Endothelial cell of umbilical vein (primary cell): ENCODE measurements at regions not wholly inside any gene's neighbourhood (a gene's known extent, or its start where the extent isn't known, plus 50 kb on each side); places are given as distances from the start of the nearest gene placed in this dataset.

ENCODE experiments used
- BruUV-seq: library from RNA; stranded (reverse); fragments of 400-500 nt; replicated peaks from 2 replicates; lab custom pipeline; 2021; lab: Mats Ljungman, UMichigan
- CTCF ChIA-PET: fragments of 300-600, 350-600 bp; sonication (Branson Sonifier 250); formaldehyde crosslinking; loops from one replicate; lab custom pipeline; 2021; ENCODE audit warnings: antibody characterized with exemption, inconsistent platforms; lab: Charles Lee
- POLR2A ChIA-PET: fragments of 300-600, 350-600 bp; sonication (Branson Sonifier 250); formaldehyde crosslinking; loops from one replicate; lab custom pipeline; 2021; ENCODE audit warnings: antibody characterized with exemption, inconsistent platforms; lab: Charles Lee
- DNase-seq: peaks from one replicate; pipeline ENCODE4 v3.0.0-alpha.2; 2011; ENCODE audit warnings: low read depth, low spot score
- FAIRE-seq: peaks from 2 replicates; lab custom pipeline; 2011; peaks lifted over from hg19 to GRCh38; lab: Jason Lieb, UNC
- H2AFZ ChIP-seq: 2 replicates; pipeline ENCODE4 v1.6.0; 2012; ENCODE audit warnings: low read depth, low read length, control low read depth, inconsistent platforms
- H3K27ac ChIP-seq: 2 replicates; pipeline ENCODE4 v1.5.1; 2011; ENCODE audit warnings: low read depth, mild to moderate bottlenecking, control low read depth, low read length, moderate library complexity; ENCODE audit not compliant: insufficient read depth
- H3K27me3 ChIP-seq, 2 experiments: 2 replicates each; pipeline versions ENCODE4 v1.6.0 to v1.6.1; 2011; ENCODE audit warnings: low read length in 2 of 2, mixed read lengths in 1 of 2; ENCODE audit not compliant: control insufficient read depth in 2 of 2, insufficient read depth in 2 of 2
- H3K36me3 ChIP-seq, 2 experiments: 2 replicates in 1 of 2; 3 replicates in 1 of 2; pipeline ENCODE4 v1.5.1; 2011; ENCODE audit warnings: low read length in 2 of 2, mild to moderate bottlenecking in 1 of 2, moderate library complexity in 1 of 2; ENCODE audit not compliant: control insufficient read depth in 2 of 2, insufficient read depth in 2 of 2; ENCODE audit errors: extremely low read depth in 1 of 2
- H3K4me1 ChIP-seq: 3 replicates; pipeline ENCODE4 v1.5.1; 2011; ENCODE audit warnings: mild to moderate bottlenecking, low read length; ENCODE audit not compliant: control insufficient read depth, insufficient read depth; ENCODE audit errors: extremely low read depth
- H3K4me2 ChIP-seq: 2 replicates; pipeline ENCODE4 v1.6.1; 2011; ENCODE audit warnings: low read length, control low read depth, mixed read lengths; ENCODE audit not compliant: insufficient read depth
- H3K4me3 ChIP-seq, 3 experiments: fragments of 200-600 bp in 1 of 3; sonication (generic), shearing (Covaris generic) in 1 of 3; replicated peaks in 1 of 3; 2 replicates each; pipeline ENCODE4 v1.5.1; 2011 to 2016; ENCODE audit warnings: control low read depth in 3 of 3, low read length in 3 of 3, mild to moderate bottlenecking in 2 of 3, inconsistent platforms in 1 of 3, low read depth in 1 of 3, moderate library complexity in 1 of 3; ENCODE audit not compliant: insufficient read depth in 1 of 3
- H3K79me2 ChIP-seq: 2 replicates; pipeline ENCODE4 v1.6.0; 2012; ENCODE audit warnings: low read length, inconsistent platforms; ENCODE audit not compliant: control insufficient read depth, insufficient read depth
- H3K9ac ChIP-seq: replicated peaks from 2 replicates; pipeline ENCODE3; 2011; ENCODE audit warnings: low read length, control low read depth; ENCODE audit not compliant: insufficient read depth; ENCODE audit errors: extremely low read depth
- H3K9me1 ChIP-seq: replicated peaks from 3 replicates; pipeline ENCODE4 v1.6.0; 2011; ENCODE audit warnings: mild to moderate bottlenecking, low read length; ENCODE audit not compliant: control insufficient read depth, insufficient read depth; ENCODE audit errors: extremely low read depth
- H3K9me3 ChIP-seq: replicated peaks from 2 replicates; pipeline ENCODE4 v1.5.1; 2012; ENCODE audit warnings: low read length, inconsistent platforms; ENCODE audit not compliant: control insufficient read depth, insufficient read depth
- H4K20me1 ChIP-seq: replicated peaks from 2 replicates; pipeline ENCODE3; 2011; ENCODE audit warnings: mild to moderate bottlenecking, low read length; ENCODE audit not compliant: control insufficient read depth, insufficient read depth; ENCODE audit errors: extremely low read depth
- CTCF ChIP-seq, 2 donors: IDR thresholded peaks; 1 replicate in 1 of 2; 2 replicates in 1 of 2; pipeline ENCODE4 v1.5.1; 2011; ENCODE audit warnings: low read length in 2 of 2, mild to moderate bottlenecking in 2 of 2, moderate library complexity in 2 of 2, control low read depth in 1 of 2, inconsistent platforms in 1 of 2, low read depth in 1 of 2; ENCODE audit not compliant: insufficient read depth in 1 of 2; ENCODE audit errors: extremely low read depth in 1 of 2
- FOS ChIP-seq: IDR thresholded peaks from 2 replicates; pipeline ENCODE4 v1.6.1; 2011; ENCODE audit warnings: mild to moderate bottlenecking, low read length, moderate library complexity, borderline replicate concordance; ENCODE audit not compliant: insufficient read depth
- GATA2 ChIP-seq: IDR thresholded peaks from 2 replicates; pipeline ENCODE4 v1.7.0; 2011; ENCODE audit warnings: low read depth, mild to moderate bottlenecking, moderate library complexity, mixed read lengths, low read length; ENCODE audit not compliant: insufficient read length, insufficient read depth
- MYC ChIP-seq: IDR thresholded peaks from one replicate; pipeline ENCODE4 v1.6.1; 2011; ENCODE audit warnings: mild to moderate bottlenecking, low read depth, low read length
- POLR2AphosphoS5 ChIP-seq: IDR thresholded peaks from 2 replicates; pipeline ENCODE4 v1.6.1; 2012; ENCODE audit warnings: low read depth, mild to moderate bottlenecking, control low read depth, low read length, moderate library complexity; ENCODE audit not compliant: insufficient read depth
- dilution Hi-C: fragments of 300-500 bp; cut with MboI; formaldehyde crosslinking; loops from one replicate; pipeline ENCODE4 v1.15.0; 2019; ENCODE audit warnings: low sequenced_read_pairs; ENCODE audit not compliant: extremely low pct_ligation_motif_present
- intact Hi-C: fragments of 100-400 bp; cut with micrococcal nuclease; formaldehyde crosslinking; loops from one replicate; pipeline ENCODE4 v1.10.0; 2022

DNA sequence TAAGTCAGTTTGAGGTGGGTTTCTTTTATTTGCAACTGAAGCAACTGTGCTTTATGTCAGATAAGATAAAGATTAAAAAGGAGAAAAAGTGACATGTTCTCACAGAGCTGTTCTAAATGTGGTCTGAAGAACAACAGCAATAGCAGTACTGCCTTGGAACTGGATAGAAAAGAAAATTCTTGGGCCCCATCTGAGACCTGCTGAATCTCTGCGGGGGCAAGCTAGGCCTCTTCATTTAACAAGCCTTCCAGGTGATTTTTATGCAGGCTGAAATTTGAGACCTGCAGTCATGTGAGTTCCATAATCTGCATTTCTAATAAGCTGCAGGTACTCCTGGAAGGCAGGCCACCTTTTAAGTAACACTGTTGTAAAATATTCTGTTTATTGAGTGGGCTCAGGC, 91.4 kb upstream of the CTSC start:
- Histone ChIP-seq H3K9ac (no peak overlapping the region), H3K27me3 (no peaks in the 10 kb centered on the region), H3K4me2 (no peak overlapping the region), H3K36me3 (no peaks in the 10 kb centered on the region), H3K9me1 (no peaks in the 10 kb centered on the region), H3K4me3 (no peak overlapping the region), H4K20me1 (no peaks in the 10 kb centered on the region), H3K27ac (no peak overlapping the region), H3K9me3 (no peaks in the 10 kb centered on the region), H3K4me1 (no peaks in the 10 kb centered on the region), H3K79me2 (no peaks in the 10 kb centered on the region), H2AFZ (no peak overlapping the region)
- dilution Hi-C loops, result no loop called here
- no peak for TF ChIP-seq POLR2AphosphoS5
- TF ChIP-seq GATA2, result no peak
- DNase-seq (no peak), FAIRE-seq (no peak)
- intact Hi-C loops, result no loop called here
- POLR2A ChIA-PET, result no interaction called here
- BruUV-seq, result no TSS peak
- CTCF ChIA-PET, result interaction anchor here (0.8 kb wide), 1 partner anchor 16 kb away, joined by 3 read pairs; no protein-coding TSS in a partner anchor

DNA sequence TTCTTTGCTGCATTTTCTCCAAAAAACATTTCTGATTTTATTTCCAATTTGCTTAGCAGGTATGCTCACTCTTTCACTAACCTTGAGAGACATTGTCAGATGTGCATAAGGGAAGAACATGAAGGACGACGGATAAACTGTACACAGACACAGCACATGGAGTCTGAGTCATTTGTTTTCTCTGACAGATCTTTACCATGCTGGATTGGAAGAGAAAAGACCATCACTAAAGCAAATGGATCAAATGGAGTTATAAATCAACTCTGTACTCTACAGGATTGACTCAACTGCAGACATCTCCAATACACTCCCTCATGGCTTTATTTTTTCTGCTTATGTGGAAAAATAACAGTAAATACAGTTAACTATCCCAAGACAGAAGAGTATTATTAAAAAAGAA, 90.2 kb upstream of the CTSC start:
- no peaks in the 10 kb centered on the region for H3K36me3 ChIP-seq
- no peak overlapping the region for H3K4me3 ChIP-seq
- H3K27ac ChIP-seq, result no peak overlapping the region
- H3K4me1 ChIP-seq, result no peaks in the 10 kb centered on the region
- no peak overlapping the region for H2AFZ ChIP-seq
- TF ChIP-seq MYC (no peak), FOS (no peak), CTCF (IDR thresholded peaks at IDR 0.05; ENCODE audit: extremely low read depth in 1 of 2, insufficient read depth in 1 of 2, low read depth in 1 of 2, low read length in 2 of 2) (no peak), GATA2 (no peak)
- no peak overlapping the region for H3K4me2 ChIP-seq
- FAIRE-seq (no peak), DNase-seq (no peak)
- POLR2A ChIA-PET, result no interaction called here
- H4K20me1 ChIP-seq, result no peaks in the 10 kb centered on the region
- intact Hi-C loops, result no loop called here
- dilution Hi-C loops, result no loop called here
- no peak overlapping the region for H3K9ac ChIP-seq
- H3K27me3 ChIP-seq, result no peaks in the 10 kb centered on the region
- CTCF ChIA-PET, result no interaction called here
- no peaks in the 10 kb centered on the region for H3K9me3 ChIP-seq
- no peaks in the 10 kb centered on the region for H3K9me1 ChIP-seq
- no TSS peak for BruUV-seq
- H3K79me2 ChIP-seq, result no peaks in the 10 kb centered on the region
